ENCODE measurements at regions not wholly inside any gene's neighbourhood (a gene's known extent, or its start where the extent isn't known, plus 50 kb on each side); places are given as distances from the start of the nearest gene placed in this dataset.
A peak's percentile ranks its signal among the peaks of the same experiment; 100 is the strongest.
"Not testable (repeated sequence)": the region's sequence is repeated elsewhere in the genome, so short reads cannot be mapped to it uniquely, and the experiment has no call there.

DNA sequence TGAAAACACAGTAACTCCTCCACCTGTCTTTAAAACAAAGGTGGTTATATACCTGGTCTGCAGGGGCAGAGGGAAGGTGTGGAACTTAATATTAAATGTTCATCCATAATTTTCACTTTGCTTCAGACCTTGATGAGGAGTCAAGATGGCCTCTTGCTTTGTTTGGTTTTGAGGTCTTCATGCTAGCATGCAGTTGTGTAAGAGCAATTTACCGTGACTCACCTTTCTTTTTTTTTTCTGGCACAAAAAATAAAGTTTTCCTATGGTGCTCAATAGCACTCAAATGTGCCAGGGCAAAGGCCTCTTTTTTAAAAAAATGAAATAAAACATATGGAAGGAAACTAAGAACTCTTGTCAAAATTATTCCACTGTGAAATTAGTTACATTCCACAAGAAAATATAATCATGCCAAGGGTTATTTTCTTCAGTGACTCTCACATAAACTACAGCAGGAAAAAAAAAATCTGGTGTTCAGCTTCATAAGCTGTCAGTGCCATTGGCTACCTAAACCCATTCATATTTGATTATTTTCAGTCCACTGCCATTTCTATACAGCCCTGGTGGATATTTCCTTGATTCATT, 128.2 kb downstream of the SLC7A11 start:
- peak; percentile 78 for DNase-seq (ENCODE audit: low read depth)

DNA sequence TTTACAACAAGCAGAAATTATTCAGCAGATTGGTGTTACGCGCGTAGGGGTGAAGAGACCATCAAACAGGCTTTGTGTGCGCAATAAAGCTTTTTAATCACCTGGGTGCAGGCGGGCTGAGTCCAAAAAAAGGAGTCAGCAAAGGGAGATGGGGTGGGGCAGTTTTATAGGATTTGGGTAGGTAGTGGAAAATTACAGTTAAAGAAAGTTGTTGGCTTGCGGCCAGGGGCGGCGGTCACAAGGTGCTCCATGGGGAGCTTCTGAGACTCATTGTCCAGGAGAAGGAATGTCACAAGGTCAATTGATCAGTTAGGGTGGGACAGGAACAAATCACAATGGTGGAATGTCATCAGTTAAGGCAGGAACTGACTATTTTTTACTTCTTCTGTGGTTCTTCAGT, 129.3 kb downstream of the SLC7A11 start:
- not testable (repeated sequence) for DNase-seq (ENCODE audit: low read depth)

DNA sequence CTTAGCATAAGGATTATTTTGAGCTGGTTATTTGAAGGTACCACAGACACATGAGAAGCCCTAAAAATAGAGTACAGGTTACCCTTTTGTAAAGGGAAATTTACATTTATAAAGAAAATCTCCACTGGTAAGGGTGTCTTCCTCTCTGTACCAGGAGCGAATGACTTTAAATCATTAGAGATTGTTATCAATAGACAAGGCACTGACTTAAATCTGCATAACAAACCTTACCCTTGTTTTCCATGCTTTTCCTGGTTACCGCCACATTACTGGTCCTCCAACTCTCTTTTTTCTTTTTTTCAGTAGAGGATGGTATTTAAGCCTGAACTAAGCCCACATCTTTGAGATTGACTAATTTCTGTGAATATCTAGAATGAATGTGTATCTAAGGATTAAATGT, 129.8 kb downstream of the SLC7A11 start:
- DNase-seq (ENCODE audit: low read depth): no peak

DNA sequence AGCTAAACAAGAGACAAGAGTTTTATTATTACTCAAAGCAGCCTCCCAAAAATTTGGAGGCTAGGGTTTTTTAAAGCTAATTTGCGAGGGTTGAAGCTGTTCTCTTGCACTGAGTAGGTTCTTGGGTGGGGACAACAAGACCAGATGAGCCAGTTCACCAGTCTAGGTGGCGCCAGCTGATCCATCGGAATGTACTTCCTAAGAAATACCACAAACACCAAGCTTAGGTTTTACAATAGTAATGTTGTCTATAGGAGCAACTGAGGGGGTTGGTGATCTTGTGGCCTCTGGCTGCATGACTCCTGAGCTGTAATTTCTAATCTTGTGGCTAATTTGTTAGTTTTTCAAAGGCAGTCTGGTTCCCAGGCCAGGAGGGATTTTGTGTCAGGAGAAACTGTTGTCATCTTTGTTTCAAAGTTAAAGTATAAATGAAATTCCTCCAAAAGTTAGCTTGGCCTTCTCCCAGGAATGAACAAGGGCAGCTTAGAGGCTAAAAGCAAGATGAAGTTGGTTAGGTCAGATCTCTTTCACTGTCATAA, 130.6 kb downstream of the SLC7A11 start:
- peak; percentile 50 for DNase-seq (ENCODE audit: low read depth)

DNA sequence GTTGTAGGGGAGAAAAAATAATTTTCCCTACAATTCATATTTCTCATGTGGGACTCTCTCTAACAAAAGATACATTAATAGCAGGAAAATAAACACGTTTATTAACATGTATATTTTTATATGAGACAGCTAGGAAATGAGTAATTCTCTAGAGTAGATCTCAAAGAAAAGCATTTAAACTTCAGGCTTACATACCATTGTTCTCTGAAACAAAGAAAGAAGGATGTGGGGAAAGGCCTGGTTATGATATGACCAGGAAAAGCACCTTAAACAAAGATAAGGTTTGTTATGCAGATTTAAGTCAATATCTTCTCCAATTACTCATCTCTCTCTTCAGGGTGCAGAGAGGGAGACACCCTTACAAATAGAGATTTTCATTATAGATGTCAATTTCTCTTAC, 131.3 kb downstream of the SLC7A11 start:
- DNase-seq (ENCODE audit: low read depth): peak; percentile 3

DNA sequence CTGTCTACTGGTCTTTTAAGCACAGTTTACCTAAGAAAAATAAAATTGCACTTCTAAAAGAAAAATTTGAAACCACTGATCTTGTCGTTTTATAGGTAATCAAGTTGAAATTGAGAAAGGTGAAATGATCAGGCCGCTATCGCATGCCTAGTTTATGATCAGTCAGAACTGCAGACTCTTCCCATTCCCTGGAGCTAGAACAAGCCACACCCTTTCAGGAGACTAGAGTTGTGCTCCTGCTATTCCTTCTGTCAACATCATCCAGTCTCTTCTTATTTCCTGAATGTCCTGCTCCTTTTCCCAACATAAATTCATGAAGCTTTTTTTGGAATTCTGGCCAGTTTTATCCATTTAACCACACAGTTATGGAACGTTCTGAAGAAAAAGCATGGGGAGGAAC, 135.1 kb downstream of the SLC7A11 start:
- no peak for DNase-seq (ENCODE audit: low read depth)

DNA sequence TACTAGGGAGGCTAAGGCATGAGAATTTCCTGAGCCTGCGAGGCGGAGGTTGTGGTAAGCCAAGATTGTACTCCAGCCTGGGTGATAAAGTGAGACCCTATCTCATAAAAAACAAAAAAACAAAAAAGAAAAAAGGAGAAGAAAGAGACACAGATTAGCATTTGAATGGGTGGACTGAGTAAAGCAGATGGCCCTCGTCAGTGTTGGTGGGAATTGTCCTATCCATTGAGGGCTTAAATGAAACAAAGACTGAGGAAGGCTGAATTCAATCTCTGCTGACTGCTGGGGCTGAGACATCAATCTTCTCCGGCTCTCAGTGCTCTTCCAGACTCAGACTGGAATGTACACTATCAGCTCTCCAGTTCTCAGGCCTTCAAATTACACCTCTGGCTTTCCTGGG, 136.8 kb downstream of the SLC7A11 start:
- DNase-seq (ENCODE audit: low read depth): no peak

DNA sequence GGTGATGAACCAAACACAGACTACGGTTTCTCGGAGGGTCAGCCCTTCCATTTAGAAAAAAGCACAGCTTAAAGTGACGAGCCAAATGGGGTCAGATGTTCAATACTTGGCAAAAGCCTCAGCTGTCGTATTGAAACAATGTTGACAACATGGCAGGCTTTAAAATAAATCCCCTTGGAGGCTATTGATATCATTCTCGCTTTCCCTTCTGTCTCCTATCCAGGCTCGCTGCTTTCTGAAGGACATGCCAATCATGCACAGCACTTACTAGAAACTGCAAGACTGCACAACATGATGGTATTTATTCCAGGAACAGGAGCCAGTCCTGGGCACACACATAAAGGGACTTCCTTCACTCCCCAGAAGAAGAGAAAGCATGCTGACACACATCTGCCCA, 137.9 kb downstream of the SLC7A11 start:
- DNase-seq (ENCODE audit: low read depth): no peak

DNA sequence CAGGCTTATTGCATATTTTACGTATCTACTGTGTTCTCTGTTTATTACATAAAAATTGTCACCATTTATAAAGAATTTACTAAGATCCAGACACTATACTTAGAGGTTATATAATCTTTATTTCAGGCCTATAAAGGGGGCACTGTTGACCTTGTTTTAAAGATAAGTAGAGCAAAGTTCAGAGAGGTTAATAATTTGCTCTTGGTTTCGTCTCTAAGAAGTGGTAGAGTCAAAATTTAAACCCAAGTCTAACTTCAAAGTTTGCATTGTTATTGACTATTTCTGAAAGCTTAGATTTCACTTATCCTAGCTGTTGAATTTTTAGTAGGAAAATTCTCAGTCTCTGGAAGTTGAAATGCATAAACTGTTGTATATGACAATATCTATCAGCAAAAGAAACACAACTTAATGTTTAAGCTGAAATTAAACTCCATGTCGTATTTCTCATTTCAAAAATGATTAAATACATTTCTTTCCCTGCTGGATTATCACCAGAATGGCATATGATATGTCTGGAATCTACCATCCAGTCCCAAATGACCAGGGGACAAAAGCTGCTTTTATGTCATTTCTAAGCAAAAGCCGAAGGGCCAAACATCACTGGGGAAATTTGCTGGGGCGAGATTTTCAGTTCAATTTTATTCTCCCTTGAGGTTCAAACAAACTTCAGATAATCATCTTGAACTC, 138.4 kb downstream of the SLC7A11 start:
- DNase-seq (ENCODE audit: low read depth): peak; percentile 13

DNA sequence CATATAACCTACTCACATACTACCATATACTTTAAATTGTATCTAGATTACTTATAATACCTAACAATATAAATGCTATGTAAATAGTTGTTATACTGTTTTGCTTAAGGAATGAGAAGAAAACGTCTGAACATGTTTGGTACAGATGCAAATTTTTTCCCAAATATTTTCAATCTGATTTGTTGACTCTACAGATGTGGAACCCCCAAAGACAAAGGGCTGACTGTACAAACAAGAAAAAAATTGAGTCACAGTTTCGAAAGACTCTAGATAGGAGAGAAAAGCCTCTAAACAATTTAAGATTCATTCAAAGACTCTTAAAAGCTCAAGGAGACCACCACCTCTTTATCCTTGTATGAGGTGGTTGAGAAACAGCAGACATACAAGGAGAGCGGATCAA, 142.8 kb downstream of the SLC7A11 start:
- no peak for DNase-seq (ENCODE audit: low read depth)

DNA sequence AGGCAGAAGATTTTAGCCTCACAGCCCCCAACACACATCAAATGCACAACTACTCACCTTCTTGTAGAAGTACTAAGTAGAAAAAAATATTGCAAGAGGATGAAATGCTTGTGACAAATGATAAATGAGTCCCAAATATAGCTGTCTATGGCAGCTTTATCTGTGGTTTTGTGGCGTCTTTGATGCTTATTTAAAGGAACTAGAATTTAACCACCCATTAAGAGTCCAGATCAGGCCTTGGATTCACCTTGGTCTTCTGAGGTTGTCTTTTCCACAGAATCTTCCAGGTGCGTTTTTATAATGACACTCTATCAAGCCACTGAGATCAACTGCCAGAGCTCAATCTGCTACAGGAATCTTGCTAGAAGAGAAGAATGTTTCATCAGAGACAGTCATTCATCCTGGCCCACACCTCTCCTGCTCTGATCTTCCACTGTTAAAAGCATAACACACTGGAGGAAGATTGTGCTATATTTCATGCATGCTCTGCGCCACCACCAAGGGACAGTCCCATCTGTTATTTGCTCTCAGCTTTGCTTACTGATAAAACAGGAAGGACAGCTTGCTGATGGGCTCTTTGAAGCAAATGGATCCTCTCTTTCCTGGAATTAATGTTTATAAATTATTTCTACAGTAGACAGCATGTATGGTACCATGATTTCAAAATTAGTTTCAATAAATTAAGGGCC, 144.1 kb downstream of the SLC7A11 start:
- DNase-seq (ENCODE audit: low read depth): no peak

DNA sequence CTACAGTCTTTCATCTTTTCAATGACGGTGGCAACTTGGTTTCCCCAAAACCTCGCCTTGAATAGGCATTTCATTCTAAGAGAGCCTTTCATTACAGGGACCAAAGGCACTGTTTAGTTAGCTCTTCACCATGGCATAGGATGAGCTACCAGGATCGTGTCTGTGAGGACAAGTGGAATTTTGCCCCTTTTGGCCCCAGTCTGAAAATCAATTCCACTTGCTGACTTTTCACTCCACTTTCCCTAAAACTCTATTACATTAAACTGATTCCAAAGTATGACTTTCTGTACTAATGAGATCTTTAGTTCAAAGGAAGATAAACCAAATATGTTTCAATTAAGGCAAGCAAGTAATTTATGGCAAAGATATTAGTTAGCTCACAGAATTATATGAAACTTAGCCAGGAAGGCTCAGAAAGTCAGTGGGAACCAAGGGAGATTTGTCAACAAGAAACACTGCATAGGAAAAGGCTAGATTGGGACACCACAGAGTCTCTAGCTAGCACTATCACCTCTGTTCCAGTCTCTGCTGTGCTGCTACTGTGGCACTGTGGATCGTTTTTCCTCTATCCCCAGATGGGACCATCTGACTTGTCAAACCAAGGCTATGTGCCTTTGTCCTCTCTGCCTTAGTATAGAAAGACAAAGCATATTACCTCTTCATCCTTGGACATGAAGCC, 145.6 kb downstream of the SLC7A11 start:
- DNase-seq (ENCODE audit: low read depth): no peak

DNA sequence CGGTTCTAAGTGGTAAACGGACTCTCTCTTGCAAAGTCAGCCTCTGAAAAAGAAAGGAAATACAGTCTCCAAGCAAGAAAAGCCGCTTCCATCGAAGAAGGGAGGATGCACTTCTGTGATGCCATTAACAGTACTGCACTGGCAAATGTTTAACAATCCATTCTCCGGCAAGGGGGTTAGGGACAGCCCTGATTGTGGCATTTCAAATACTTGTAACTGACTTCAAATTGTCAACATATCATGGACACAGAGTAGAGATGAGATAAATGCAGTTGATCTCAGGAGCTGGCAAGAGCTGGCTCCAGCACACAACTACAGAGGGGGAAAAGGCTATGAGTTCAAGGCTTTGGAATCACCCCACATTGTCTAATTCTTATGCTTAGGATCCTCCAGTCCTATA, 146.8 kb downstream of the SLC7A11 start:
- DNase-seq (ENCODE audit: low read depth): no peak

DNA sequence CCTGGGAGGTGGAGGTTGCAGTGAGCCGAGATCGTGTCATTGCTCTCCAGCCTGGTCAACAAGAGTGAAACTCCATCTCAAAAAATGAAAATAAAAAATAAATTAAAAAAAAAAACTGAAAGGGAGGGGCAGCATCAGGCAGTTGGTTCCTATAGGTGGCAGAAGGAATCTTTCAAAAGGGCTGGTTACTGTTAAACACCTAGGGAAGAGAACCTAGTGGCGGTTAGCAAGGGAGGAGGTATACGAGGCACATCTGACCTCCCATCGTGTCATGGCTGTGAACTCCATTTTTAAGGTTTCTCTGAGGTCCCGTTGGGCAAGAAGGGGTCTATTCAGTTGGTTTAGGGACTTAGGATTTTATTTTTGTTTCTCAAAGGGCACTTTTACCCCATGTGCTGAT, 150.1 kb downstream of the SLC7A11 start:
- no peak for DNase-seq (ENCODE audit: low read depth)

DNA sequence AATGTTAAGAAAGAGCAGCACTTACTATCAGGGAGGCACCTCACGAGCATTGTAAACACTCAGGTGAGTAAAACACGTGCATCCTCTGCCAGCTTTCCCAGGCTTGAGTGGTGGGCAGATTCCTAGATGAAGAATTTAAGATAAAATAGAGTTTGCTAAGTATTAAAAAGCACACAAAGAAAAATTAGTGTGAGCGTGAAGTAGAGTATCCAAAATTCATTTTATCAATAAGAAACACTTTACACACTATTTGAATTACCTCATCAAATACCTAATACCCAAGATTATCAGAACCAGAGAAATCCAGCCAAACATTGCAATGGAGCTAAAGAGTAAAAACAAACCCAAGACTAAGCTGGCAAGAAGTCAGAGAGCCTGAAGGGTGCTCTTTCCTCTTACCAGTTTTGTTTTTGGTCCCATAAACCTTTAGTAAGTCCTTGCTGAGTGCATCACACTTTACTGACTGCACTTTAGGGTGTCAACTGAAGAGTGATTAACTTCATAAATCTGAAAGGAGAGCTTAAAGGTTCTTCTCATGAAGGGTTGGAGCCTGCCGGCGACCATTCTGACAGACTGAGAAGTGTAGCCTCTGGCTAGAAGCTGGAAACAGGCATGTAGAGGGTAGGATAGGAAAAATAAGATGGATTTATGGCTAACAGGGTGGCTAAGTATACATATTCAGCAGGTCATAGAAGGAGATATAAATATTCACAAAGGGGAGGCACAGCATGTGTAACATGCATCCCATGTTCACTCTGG, 151.1 kb downstream of the SLC7A11 start:
- DNase-seq (ENCODE audit: low read depth): no peak

DNA sequence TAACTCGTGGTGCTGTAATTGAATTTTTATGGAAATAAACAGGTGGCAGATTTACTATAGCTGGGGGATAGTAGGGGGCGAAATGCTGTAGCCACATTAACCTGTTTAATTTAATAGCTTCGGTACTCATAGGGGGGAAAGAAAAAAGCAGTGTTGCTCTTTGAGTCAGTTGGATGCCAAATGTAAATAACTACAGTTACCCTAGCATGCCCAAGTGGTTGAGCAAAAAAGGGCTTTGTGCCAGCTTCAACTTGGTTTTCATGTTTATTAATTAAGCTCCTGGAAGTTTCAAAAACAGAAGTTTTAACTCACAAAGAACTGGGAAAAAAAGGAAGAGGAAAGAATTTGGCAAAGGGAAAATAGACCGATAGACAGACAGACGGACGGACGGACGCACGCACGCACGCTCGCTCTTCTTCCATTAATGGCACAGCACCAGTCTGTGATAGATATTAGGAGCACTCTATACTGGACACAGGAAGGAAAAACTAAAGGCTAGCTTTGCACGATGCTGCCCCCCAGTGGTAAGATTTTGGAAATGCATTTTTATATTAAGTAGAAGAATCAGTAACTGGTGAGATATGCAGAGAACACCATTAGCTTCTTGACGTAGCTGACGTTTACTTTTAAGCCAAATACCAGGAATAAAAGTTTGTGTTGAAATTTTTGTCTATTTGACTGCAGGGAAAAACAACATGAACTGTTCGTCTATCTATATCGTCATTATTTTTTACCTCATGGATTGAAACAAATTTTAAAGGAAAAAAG, 151.8 kb downstream of the SLC7A11 start:
- peak; percentile 75 for DNase-seq (ENCODE audit: low read depth)

DNA sequence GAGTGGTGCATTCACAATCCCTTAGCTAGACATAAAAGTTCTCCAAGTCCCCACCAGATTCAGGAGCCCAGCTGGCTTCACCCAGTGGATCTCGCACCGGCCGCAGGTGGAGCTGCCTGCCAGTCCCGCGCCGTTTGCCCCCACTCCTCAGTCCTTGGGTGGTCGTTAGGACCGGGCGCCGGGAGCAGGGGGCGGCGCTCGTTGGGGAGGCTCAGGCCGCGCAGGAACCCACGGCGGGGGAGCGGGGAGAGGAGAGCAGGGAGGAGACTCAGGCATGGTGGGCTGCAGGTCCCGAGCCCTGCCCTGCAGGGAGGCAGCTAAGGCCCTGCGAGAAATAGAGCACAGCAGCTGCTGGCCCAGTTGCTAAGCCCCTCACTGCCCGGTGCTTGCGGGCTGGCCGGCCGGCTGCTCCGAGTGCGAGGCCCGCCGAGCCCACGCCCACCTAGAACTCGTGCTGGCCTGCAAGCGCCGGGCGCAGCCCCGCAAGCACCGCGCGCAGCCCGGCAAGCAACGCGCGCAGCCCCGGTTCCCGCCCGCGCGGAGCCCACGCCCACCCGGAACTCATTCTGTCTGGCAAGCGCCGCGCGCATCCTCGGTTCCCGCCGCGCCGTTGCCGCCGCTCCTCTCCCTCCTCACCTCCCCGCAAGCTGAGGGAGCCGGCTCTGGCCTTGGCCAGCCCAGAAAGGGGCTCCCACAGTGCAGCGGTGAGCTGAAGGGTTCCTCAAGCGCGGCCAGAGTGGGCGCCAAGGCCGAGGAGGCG, 153.5 kb downstream of the SLC7A11 start:
- DNase-seq (ENCODE audit: low read depth): no peak

DNA sequence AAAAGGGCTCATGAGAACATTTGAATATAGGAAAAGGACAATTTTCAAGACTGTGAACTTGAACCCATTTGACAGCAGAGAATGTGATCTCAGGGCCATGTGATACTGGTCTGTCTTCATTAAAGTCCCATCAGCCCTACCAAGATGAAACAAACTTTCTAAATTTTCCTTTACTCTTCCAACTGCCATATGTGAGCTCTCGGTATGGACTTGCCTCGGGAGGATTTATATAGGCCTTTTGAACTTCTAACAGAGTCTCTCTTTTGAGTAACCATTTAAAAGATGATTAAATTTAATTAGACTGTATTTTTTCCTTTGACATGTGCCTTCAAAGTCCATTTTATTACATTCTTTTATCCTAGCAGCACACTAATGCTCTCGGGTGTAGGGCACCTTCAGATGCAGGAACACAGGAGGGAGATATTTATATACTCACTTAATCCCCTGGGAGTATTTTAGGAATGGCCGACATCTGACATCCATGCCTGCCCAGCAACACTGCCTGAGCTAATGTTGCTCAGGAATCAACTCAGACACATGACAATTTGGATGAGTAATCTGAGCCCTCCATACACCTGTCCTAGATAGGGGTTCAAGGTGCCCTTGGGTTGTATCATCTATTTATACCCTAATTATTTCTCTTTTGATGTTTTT, 155.0 kb downstream of the SLC7A11 start:
- no peak for DNase-seq (ENCODE audit: low read depth)

DNA sequence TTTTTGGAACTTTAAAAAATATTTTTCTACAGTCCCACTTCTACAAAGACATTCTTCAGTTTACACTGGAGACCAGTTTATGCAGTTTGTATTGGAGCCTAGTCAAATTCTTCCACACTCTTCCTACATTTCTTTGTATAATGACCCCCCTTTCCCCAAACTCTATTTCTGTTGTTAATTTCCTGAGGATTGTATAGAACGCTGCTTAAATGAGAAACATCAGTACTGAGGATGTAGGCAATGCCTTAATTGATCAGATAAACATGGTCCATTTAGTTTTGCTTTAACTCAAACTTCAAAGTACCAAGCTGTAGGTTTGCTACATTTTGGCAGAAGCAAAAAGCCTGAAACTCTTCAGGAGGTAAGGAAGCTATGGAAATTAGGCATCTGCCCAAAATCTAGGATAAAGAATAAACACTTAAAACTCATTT, 155.5 kb downstream of the SLC7A11 start:
- no peak for DNase-seq (ENCODE audit: low read depth)
